ENCODE measurements at regions not wholly inside any gene's neighbourhood (a gene's known extent, or its start where the extent isn't known, plus 50 kb on each side); places are given as distances from the start of the nearest gene placed in this dataset.

GRCh38 chr6:12525276-12525675, 191.3 kb upstream of the PHACTR1 start:
- H3K27me3 ChIP-seq = no peaks in the 10 kb centered on the region
- DNase-seq = no peak
- intact Hi-C loops (cut with DNase I) = no loop called here
- H3K27ac ChIP-seq = no peak overlapping the region
- no peaks in the 10 kb centered on the region for H3K36me3 ChIP-seq
- H3K4me3 ChIP-seq = no peak overlapping the region
- WGBS, 2 donors = 96% methylated on average over 3 of the region's 3 CpGs
- TF ChIP-seq POLR2A (IDR thresholded peaks at IDR 0.05) (no peak), CTCF (IDR thresholded peaks at IDR 0.05) (no peak)
- no peaks in the 10 kb centered on the region for H3K9me3 ChIP-seq
- H3K4me1 ChIP-seq = no peaks in the 10 kb centered on the region

GRCh38 chr6:12527339-12527738, 189.2 kb upstream of the PHACTR1 start:
- intact Hi-C loops (cut with DNase I) = no loop called here
- no peak for TF ChIP-seq CTCF (IDR thresholded peaks at IDR 0.05)
- TF ChIP-seq POLR2A (IDR thresholded peaks at IDR 0.05) = no peak
- H3K9me3 ChIP-seq = no peaks in the 10 kb centered on the region
- H3K36me3 ChIP-seq = no peaks in the 10 kb centered on the region
- H3K4me1 ChIP-seq = no peaks in the 10 kb centered on the region
- DNase-seq = no peak
- H3K27me3 ChIP-seq = no peaks in the 10 kb centered on the region
- no peak overlapping the region for H3K27ac ChIP-seq
- 69 to 74% methylated on average over 2 of the region's 2 CpGs for WGBS, 2 donors
- H3K4me3 ChIP-seq = no peak overlapping the region

DNA sequence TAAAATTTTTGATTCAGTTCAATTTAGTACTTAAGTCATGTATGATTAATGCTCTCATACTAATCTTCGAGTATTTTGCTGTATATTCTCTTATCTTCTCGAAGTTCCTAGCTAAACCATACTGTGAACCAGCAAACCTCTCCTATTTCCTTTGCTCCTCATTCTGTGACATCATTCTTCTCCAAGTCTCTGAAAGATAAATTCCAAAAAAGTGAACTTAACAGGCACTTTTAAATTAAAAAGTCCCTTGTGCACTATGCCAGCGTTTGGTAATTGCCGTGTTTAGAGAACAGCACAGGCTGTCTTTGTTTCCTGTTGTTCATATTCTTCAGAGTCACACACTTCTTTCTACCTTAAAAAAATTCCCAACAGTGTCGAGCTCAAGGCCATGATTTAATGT, 188.4 kb upstream of the PHACTR1 start:
- Histone ChIP-seq H3K36me3 (no peaks in the 10 kb centered on the region), H3K4me1 (no peaks in the 10 kb centered on the region), H3K9me3 (no peaks in the 10 kb centered on the region), H3K27me3 (no peaks in the 10 kb centered on the region), H3K27ac (no peak overlapping the region), H3K4me3 (no peak overlapping the region)
- intact Hi-C loops (cut with DNase I) = no loop called here
- TF ChIP-seq CTCF (IDR thresholded peaks at IDR 0.05) (no peak), POLR2A (IDR thresholded peaks at IDR 0.05) (no peak)
- DNase-seq = no peak
- 56 to 65% methylated on average over 5 of the region's 5 CpGs for WGBS, 2 donors

DNA sequence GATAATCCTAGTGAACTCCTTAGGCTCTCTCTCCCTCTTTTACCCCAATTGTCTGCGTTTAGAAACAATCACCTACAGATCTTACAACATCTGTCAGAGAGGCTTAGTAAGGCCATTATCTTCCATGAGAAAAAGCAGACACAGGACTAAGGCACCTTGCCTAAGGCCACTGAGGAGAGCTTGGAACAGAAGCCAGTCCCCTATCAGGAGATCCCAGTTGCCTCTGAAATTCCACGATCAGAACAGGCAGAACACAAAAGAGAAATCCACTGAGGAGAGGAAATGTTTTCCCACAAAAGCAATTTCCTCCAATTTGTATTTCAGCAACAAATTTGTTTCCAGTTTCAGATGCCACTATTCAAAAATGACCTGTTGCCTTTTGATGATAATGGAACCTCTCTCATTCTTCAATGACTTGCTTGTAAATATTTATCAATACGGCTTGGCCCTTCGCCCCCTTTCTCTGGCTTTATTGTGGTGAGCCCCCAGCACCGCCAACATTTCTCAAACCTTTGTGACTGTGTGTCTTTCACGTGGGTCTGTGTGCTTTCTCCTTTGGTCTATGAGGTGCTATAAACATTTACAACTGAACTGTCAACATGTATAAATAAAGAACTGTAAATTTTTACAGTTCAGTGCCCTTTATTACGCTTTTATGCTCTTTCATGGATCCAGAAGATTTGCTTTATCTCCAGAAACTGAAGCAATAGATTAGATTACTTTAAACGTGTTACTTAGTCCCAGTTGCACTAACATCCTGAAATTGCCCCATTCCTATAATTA, 187.8 kb upstream of the PHACTR1 start:
- Histone ChIP-seq H3K36me3 (no peaks in the 10 kb centered on the region), H3K4me1 (no peaks in the 10 kb centered on the region), H3K4me3 (no peak overlapping the region), H3K9me3 (no peaks in the 10 kb centered on the region), H3K27ac (no peak overlapping the region), H3K27me3 (no peaks in the 10 kb centered on the region)
- TF ChIP-seq POLR2A (IDR thresholded peaks at IDR 0.05) (no peak), CTCF (IDR thresholded peaks at IDR 0.05) (no peak)
- no peak for DNase-seq
- intact Hi-C loops (cut with DNase I) = no loop called here
- 40 to 55% methylated on average over 8 of the region's 8 CpGs for WGBS, 2 donors

- WGBS, 2 donors = 63 to 75% methylated on average over 8 to 9 of the region's 9 CpGs
- Histone ChIP-seq H3K4me1 (no peaks in the 10 kb centered on the region), H3K4me3 (no peak overlapping the region), H3K36me3 (no peaks in the 10 kb centered on the region), H3K9me3 (no peaks in the 10 kb centered on the region), H3K27ac (no peak overlapping the region), H3K27me3 (no peaks in the 10 kb centered on the region)
- intact Hi-C loops (cut with DNase I) = no loop called here
- no peak for DNase-seq
- TF ChIP-seq POLR2A (IDR thresholded peaks at IDR 0.05) (no peak), CTCF (IDR thresholded peaks at IDR 0.05) (no peak)
Measured at GRCh38 chr6:12529364-12530019, 187.1 kb upstream of the PHACTR1 start.

All from esophagus squamous epithelium (tissue), 5 donors.